Tibial artery (tissue), 4 donors: ENCODE measurements at regions not wholly inside any gene's neighbourhood (a gene's known extent, or its start where the extent isn't known, plus 50 kb on each side); places are given as distances from the start of the nearest gene placed in this dataset.

Experiments used
- DNase-seq, 2 donors: peaks; one replicate each; pipeline ENCODE4 v3.0.0-alpha.2; 2019
- H3K27ac ChIP-seq, 2 donors: fragments of 200-600 bp; sonication (generic) in 1 of 2; 1 replicate in 1 of 2; 2 replicates in 1 of 2; pipeline ENCODE4 v1.5.1; 2018 to 2019; ENCODE audit warnings: mild to moderate bottlenecking in 1 of 2
- H3K27me3 ChIP-seq, 2 donors: fragments of 200-600 bp; sonication (generic) in 1 of 2; one replicate each; pipeline versions ENCODE4 v1.5.1 to v1.6.0; 2016 to 2019
- H3K36me3 ChIP-seq, 3 donors: fragments of 200-600 bp; sonication (generic) in 2 of 3; one replicate each; pipeline ENCODE4 v1.5.1; 2016 to 2019; ENCODE audit warnings: mild to moderate bottlenecking in 2 of 3
- H3K4me1 ChIP-seq, 4 donors: fragments of 200-600 bp; sonication (generic) in 2 of 4; 1 replicate in 3 of 4; 2 replicates in 1 of 4; pipeline ENCODE4 v1.5.1; 2016 to 2019
- H3K4me3 ChIP-seq, 2 donors: fragments of 200-600 bp; sonication (generic) in 1 of 2; 1 replicate in 1 of 2; 2 replicates in 1 of 2; pipeline ENCODE4 v1.5.1; 2018 to 2019; ENCODE audit warnings: mild to moderate bottlenecking in 2 of 2
- H3K9me3 ChIP-seq, 3 donors: fragments of 200-600 bp; sonication (generic) in 1 of 3; one replicate each; pipeline ENCODE4 v1.5.1; 2016 to 2019
- CTCF ChIP-seq, 2 experiments: fragments of 200-600 bp in 1 of 2; fragments of 450-650 bp in 1 of 2; IDR thresholded peaks; one replicate each; pipeline ENCODE4 v1.5.1; 2017 to 2019; ENCODE audit warnings: antibody characterized with exemption in 2 of 2, mild to moderate bottlenecking in 1 of 2, moderate library complexity in 1 of 2
- intact Hi-C: fragments of 100-400 bp; cut with DNase I; formaldehyde crosslinking; loops from one replicate; pipeline ENCODE4 v1.15.0; 2023; ENCODE audit warnings: low total_unique reads

DNA sequence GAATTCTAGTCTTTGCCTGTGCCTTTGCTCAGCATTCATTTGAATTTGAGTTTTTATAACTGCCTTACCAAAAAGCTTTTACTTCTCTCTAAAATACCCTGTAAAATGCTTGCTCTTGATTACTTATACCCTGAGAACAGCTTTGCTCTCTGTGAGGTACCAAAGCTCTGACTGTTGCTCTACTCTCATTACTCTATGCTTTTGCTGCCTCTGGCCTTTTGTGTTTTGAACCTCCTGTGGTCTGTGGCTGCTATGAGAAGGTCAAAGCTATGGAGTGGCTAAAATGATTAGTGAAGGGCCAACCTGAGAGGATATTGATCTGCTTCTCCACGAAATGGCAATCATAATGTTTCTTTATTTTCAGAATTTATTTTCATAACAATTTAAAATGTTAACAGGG lies 375.6 kb upstream of the IMPG1 start:
- Histone ChIP-seq H3K27ac (no peak overlapping the region), H3K27me3 (no peaks in the 10 kb centered on the region), H3K4me1 (no peaks in the 10 kb centered on the region), H3K4me3 (no peak overlapping the region), H3K36me3 (no peaks in the 10 kb centered on the region), H3K9me3 (no peaks in the 10 kb centered on the region)
- TF ChIP-seq CTCF (IDR thresholded peaks at IDR 0.05), result no peak
- intact Hi-C loops, result no loop called here
- no peak for DNase-seq

DNA sequence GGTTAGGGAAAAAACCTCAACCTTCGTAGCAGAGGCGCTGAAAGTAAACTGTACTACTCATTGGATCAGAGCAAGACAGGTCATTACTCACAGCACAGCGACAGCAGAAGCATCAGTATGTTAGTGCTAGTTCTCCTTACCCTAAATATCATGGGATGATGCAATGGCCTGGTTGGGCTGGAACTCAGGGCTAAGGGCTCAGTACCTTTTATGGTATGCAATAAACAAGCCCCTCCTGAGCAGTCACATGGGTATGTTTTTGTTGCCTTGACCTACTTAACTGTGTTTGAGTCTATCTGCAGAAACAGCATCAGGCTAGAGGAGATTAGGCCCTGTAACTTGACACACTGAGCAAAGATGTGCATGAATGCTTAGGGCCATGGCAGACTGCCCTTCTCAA lies 369.4 kb upstream of the IMPG1 start:
- H3K4me3 ChIP-seq, result no peak overlapping the region
- DNase-seq, result no peak
- no peaks in the 10 kb centered on the region for H3K9me3 ChIP-seq
- H3K4me1 ChIP-seq, result no peaks in the 10 kb centered on the region
- intact Hi-C loops, result no loop called here
- TF ChIP-seq CTCF (IDR thresholded peaks at IDR 0.05), result no peak
- no peaks in the 10 kb centered on the region for H3K27me3 ChIP-seq
- no peaks in the 10 kb centered on the region for H3K36me3 ChIP-seq
- H3K27ac ChIP-seq, result no peak overlapping the region

GRCh38 chr6:76439811-76440210 lies 367.3 kb upstream of the IMPG1 start:
- intact Hi-C loops, result no loop called here
- Histone ChIP-seq H3K4me3 (no peak overlapping the region), H3K36me3 (no peaks in the 10 kb centered on the region), H3K4me1 (no peaks in the 10 kb centered on the region), H3K27me3 (no peaks in the 10 kb centered on the region), H3K9me3 (no peaks in the 10 kb centered on the region), H3K27ac (no peak overlapping the region)
- no peak for TF ChIP-seq CTCF (IDR thresholded peaks at IDR 0.05)
- DNase-seq, result no peak

GRCh38 chr6:76438768-76439167 lies 366.3 kb upstream of the IMPG1 start:
- no peaks in the 10 kb centered on the region for H3K4me1 ChIP-seq
- no peaks in the 10 kb centered on the region for H3K9me3 ChIP-seq
- no peak overlapping the region for H3K4me3 ChIP-seq
- intact Hi-C loops, result no loop called here
- DNase-seq, result no peak
- no peak for TF ChIP-seq CTCF (IDR thresholded peaks at IDR 0.05)
- H3K27me3 ChIP-seq, result no peaks in the 10 kb centered on the region
- no peaks in the 10 kb centered on the region for H3K36me3 ChIP-seq
- H3K27ac ChIP-seq, result no peak overlapping the region

DNA sequence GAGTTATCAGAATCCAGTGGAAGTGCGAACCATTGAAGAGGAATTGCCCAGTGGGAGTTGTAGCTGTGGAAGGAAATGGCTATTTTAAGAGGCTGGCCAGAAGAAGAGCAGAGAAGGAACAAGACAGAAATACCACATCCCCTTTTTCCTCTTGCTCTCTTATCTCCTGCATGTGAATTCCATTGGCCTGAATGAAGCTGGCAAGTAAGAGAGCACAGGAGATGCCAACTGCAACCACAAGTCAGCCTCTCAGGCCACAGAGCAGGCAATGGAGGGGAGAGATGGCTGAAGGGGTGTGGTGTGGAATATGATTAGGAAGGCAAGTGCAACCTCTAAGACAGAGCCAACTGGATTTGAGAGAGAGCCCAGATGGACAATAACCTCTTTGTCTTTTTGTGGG lies 362.7 kb upstream of the IMPG1 start:
- TF ChIP-seq CTCF (IDR thresholded peaks at IDR 0.05), result no peak
- no peaks in the 10 kb centered on the region for H3K9me3 ChIP-seq
- no peaks in the 10 kb centered on the region for H3K4me1 ChIP-seq
- DNase-seq, result no peak
- H3K36me3 ChIP-seq, result no peaks in the 10 kb centered on the region
- intact Hi-C loops, result no loop called here
- no peak overlapping the region for H3K27ac ChIP-seq
- no peaks in the 10 kb centered on the region for H3K27me3 ChIP-seq
- H3K4me3 ChIP-seq, result no peak overlapping the region

GRCh38 chr6:76422511-76423213 lies 350.2 kb upstream of the IMPG1 start:
- no peak for TF ChIP-seq CTCF (IDR thresholded peaks at IDR 0.05)
- DNase-seq, result no peak
- Histone ChIP-seq H3K27ac (no peak overlapping the region), H3K4me3 (no peak overlapping the region), H3K27me3 (no peaks in the 10 kb centered on the region), H3K9me3 (no peaks in the 10 kb centered on the region), H3K4me1 (peaks cover 0 to 8% (median 2%) of the 10 kb centered on the region in 4 donors), H3K36me3 (no peaks in the 10 kb centered on the region)
- intact Hi-C loops, result no loop called here
